SJSA1 (cell line): ENCODE measurements at regions not wholly inside any gene's neighbourhood (a gene's known extent, or its start where the extent isn't known, plus 50 kb on each side); places are given as distances from the start of the nearest gene placed in this dataset.

Source experiments
- DNase-seq, 2 experiments: peaks; one replicate each; pipeline ENCODE4 v3.0.0-alpha.2; 2015 to 2020; ENCODE audit warnings: low spot score in 2 of 2, low read depth in 1 of 2
- H3K27ac ChIP-seq: fragments of 250-450 bp; sonication (Bioruptor Pico); 2 replicates; pipeline ENCODE4 v1.5.1; 2020; ENCODE audit warnings: mild to moderate bottlenecking, moderate library complexity
- H3K27me3 ChIP-seq: fragments of 250-450 bp; sonication (Bioruptor Pico); replicated peaks from 2 replicates; pipeline ENCODE4 v1.5.1; 2020; ENCODE audit warnings: mild to moderate bottlenecking, moderate library complexity
- H3K36me3 ChIP-seq: fragments of 250-450 bp; sonication (Bioruptor Pico); 2 replicates; pipeline ENCODE4 v1.5.1; 2020; ENCODE audit warnings: mild to moderate bottlenecking
- H3K4me1 ChIP-seq: fragments of 250-450 bp; sonication (Bioruptor Pico); replicated peaks from 2 replicates; pipeline ENCODE4 v1.6.1; 2021; ENCODE audit warnings: mild to moderate bottlenecking
- H3K4me3 ChIP-seq: fragments of 250-450 bp; sonication (Bioruptor Pico); 2 replicates; pipeline ENCODE4 v1.5.1; 2020; ENCODE audit warnings: mild to moderate bottlenecking
- H3K9me3 ChIP-seq: fragments of 250-450 bp; sonication (Bioruptor Pico); replicated peaks from 2 replicates; pipeline ENCODE4 v1.5.1; 2020; ENCODE audit warnings: mild to moderate bottlenecking

- Histone ChIP-seq H3K36me3 (no peaks in the 10 kb centered on the region), H3K9me3 (no peaks in the 10 kb centered on the region), H3K4me1 (0 out of 2 replicates have a peak, but pooled peaks cover 4% of the 10 kb centered on the region), H3K27me3 (0 out of 2 replicates have a peak, but pooled peaks cover 2% of the 10 kb centered on the region), H3K27ac (no peak overlapping the region), H3K4me3 (no peak overlapping the region)
- DNase-seq, result no peak
These were observed 130.6 kb upstream of the NPVF start for GRCh38 chr7:25358926-25359325.

- Histone ChIP-seq H3K27ac (0 out of 2 replicates have a peak overlapping the region, but pooled peaks have one; percentile 13), H3K4me3 (no peak overlapping the region), H3K4me1 (0 out of 2 replicates have a peak, but pooled peaks cover 4% of the 10 kb centered on the region), H3K27me3 (0 out of 2 replicates have a peak, but pooled peaks cover 2% of the 10 kb centered on the region), H3K9me3 (no peaks in the 10 kb centered on the region), H3K36me3 (no peaks in the 10 kb centered on the region)
- DNase-seq, result peak in 1 of 2 experiments; percentile 14
These were observed 131.3 kb upstream of the NPVF start for GRCh38 chr7:25359471-25360059.

GRCh38 chr7:25360451-25360850 is 132.2 kb upstream of the NPVF start:
- Histone ChIP-seq H3K27me3 (0 out of 2 replicates have a peak, but pooled peaks cover 2% of the 10 kb centered on the region), H3K36me3 (no peaks in the 10 kb centered on the region), H3K27ac (no peak overlapping the region), H3K9me3 (no peaks in the 10 kb centered on the region), H3K4me3 (no peak overlapping the region), H3K4me1 (0 out of 2 replicates have a peak, but pooled peaks cover 4% of the 10 kb centered on the region)
- no peak for DNase-seq

GRCh38 chr7:25361387-25361786 is 133.1 kb upstream of the NPVF start:
- Histone ChIP-seq H3K27ac (no peak overlapping the region), H3K9me3 (no peaks in the 10 kb centered on the region), H3K36me3 (no peaks in the 10 kb centered on the region), H3K27me3 (no peaks in the 10 kb centered on the region), H3K4me1 (0 out of 2 replicates have a peak, but pooled peaks cover 4% of the 10 kb centered on the region), H3K4me3 (no peak overlapping the region)
- DNase-seq, result no peak

GRCh38 chr7:25361863-25362262 is 133.6 kb upstream of the NPVF start:
- Histone ChIP-seq H3K27ac (no peak overlapping the region), H3K36me3 (no peaks in the 10 kb centered on the region), H3K4me3 (no peak overlapping the region), H3K27me3 (no peaks in the 10 kb centered on the region), H3K9me3 (no peaks in the 10 kb centered on the region), H3K4me1 (0 out of 2 replicates have a peak, but pooled peaks cover 4% of the 10 kb centered on the region)
- DNase-seq, result no peak

GRCh38 chr7:25368599-25369201 is 140.4 kb upstream of the NPVF start:
- Histone ChIP-seq H3K27me3 (no peaks in the 10 kb centered on the region), H3K36me3 (no peaks in the 10 kb centered on the region), H3K4me3 (no peak overlapping the region), H3K9me3 (no peaks in the 10 kb centered on the region; the same call in 1 of the 2 replicates), H3K27ac (no peak overlapping the region), H3K4me1 (no peaks in the 10 kb centered on the region)
- no peak for DNase-seq

- no peaks in the 10 kb centered on the region for H3K4me1 ChIP-seq
- H3K27me3 ChIP-seq, result no peaks in the 10 kb centered on the region
- H3K4me3 ChIP-seq, result no peak overlapping the region
- H3K36me3 ChIP-seq, result no peaks in the 10 kb centered on the region
- H3K9me3 ChIP-seq, result no peaks in the 10 kb centered on the region; the same call in 1 of the 2 replicates
- no peak overlapping the region for H3K27ac ChIP-seq
- no peak for DNase-seq
These were observed 141.5 kb upstream of the NPVF start for GRCh38 chr7:25369786-25370185.

GRCh38 chr7:25371972-25372371 is 143.7 kb upstream of the NPVF start:
- peaks cover 10% of the 10 kb centered on the region for H3K4me1 ChIP-seq
- DNase-seq, result no peak
- H3K36me3 ChIP-seq, result no peaks in the 10 kb centered on the region
- no peaks in the 10 kb centered on the region; the same call in 1 of the 2 replicates for H3K9me3 ChIP-seq
- no peak overlapping the region for H3K27ac ChIP-seq
- H3K4me3 ChIP-seq, result no peak overlapping the region
- H3K27me3 ChIP-seq, result no peaks in the 10 kb centered on the region

- no peaks in the 10 kb centered on the region for H3K36me3 ChIP-seq
These were observed 147.7 kb upstream of the NPVF start for GRCh38 chr7:25375805-25376600.

GRCh38 chr7:25379351-25380300 is 151.3 kb upstream of the NPVF start:
- no peak overlapping the region for H3K4me3 ChIP-seq
- H3K27ac ChIP-seq, result no peak overlapping the region
- no peaks in the 10 kb centered on the region for H3K9me3 ChIP-seq
- H3K36me3 ChIP-seq, result no peaks in the 10 kb centered on the region
- H3K27me3 ChIP-seq, result no peaks in the 10 kb centered on the region
- no peak for DNase-seq
- peaks cover 10% of the 10 kb centered on the region for H3K4me1 ChIP-seq

More at GRCh38 chr7:25375805-25376600, 147.7 kb upstream of the NPVF start:
- Histone ChIP-seq H3K27ac (no peak overlapping the region), H3K4me3 (no peak overlapping the region), H3K27me3 (no peaks in the 10 kb centered on the region), H3K4me1 (peaks cover 10% of the 10 kb centered on the region), H3K9me3 (no peaks in the 10 kb centered on the region; the same call in 1 of the 2 replicates)
- peak in 1 of 2 experiments; percentile 38 for DNase-seq

- Histone ChIP-seq H3K4me1 (no peaks in the 10 kb centered on the region), H3K4me3 (no peak overlapping the region), H3K27ac (no peak overlapping the region), H3K9me3 (no peaks in the 10 kb centered on the region), H3K36me3 (no peaks in the 10 kb centered on the region), H3K27me3 (no peaks in the 10 kb centered on the region)
- DNase-seq, result no peak
These were observed 153.7 kb upstream of the NPVF start for GRCh38 chr7:25381818-25382589.

GRCh38 chr7:25382869-25383268 is 154.6 kb upstream of the NPVF start:
- Histone ChIP-seq H3K4me1 (no peaks in the 10 kb centered on the region), H3K27ac (no peak overlapping the region), H3K36me3 (no peaks in the 10 kb centered on the region), H3K9me3 (no peaks in the 10 kb centered on the region), H3K27me3 (no peaks in the 10 kb centered on the region), H3K4me3 (no peak overlapping the region)
- DNase-seq, result no peak
